GM12872 (cell line): ENCODE measurements at regions not wholly inside any gene's neighbourhood (a gene's known extent, or its start where the extent isn't known, plus 50 kb on each side); places are given as distances from the start of the nearest gene placed in this dataset.

Experiments
- TF ChIP-seq, protein P1 (sequence below): IDR thresholded peaks from 3 replicates; pipeline ENCODE4 v1.5.1; 2011; ENCODE audit warnings: low read depth, mild to moderate bottlenecking, low read length, moderate library complexity; ENCODE audit not compliant: insufficient read depth

DNA sequence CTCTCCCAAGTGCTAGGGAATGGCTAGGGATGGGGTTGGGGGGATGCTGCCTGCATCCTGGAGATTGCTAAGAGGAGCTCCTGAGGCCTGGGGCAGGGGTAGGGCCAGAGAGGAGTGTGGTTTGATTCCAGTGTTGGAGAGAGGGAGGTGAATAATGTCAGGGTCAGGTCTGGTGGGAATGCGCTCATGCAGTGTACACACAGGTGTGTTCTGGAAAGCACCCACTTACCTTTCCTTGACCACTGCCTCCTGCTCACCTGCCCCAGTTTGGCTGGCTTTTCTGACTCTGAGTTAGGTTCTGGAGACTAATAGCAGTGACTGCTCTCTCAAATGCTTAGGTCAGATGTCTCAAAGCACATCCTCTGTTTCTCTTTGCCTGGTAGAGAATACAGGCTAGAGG, 135.4 kb upstream of the BMPER start:
- TF ChIP-seq, protein P1, sequence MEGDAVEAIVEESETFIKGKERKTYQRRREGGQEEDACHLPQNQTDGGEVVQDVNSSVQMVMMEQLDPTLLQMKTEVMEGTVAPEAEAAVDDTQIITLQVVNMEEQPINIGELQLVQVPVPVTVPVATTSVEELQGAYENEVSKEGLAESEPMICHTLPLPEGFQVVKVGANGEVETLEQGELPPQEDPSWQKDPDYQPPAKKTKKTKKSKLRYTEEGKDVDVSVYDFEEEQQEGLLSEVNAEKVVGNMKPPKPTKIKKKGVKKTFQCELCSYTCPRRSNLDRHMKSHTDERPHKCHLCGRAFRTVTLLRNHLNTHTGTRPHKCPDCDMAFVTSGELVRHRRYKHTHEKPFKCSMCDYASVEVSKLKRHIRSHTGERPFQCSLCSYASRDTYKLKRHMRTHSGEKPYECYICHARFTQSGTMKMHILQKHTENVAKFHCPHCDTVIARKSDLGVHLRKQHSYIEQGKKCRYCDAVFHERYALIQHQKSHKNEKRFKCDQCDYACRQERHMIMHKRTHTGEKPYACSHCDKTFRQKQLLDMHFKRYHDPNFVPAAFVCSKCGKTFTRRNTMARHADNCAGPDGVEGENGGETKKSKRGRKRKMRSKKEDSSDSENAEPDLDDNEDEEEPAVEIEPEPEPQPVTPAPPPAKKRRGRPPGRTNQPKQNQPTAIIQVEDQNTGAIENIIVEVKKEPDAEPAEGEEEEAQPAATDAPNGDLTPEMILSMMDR: no peak

DNA sequence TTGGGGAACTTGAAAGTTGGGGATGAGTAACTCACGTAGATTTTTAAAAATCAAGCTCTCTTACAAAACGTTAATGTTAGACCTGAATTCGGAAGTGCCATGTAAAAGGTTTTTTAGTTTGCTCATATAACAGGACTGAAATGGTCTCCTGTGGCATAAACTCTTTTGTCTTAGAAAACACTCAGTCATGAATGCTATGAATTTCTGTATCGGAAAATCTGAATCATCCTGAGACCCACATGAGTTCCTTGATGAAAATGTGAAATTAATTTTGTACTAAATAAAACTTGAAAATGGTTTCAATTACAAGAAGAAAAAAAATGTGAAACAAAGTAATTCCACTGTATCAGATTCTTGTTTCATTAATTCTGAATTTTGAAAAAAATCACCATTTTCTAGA, 134.8 kb upstream of the BMPER start:
- TF ChIP-seq, protein P1: no peak

DNA sequence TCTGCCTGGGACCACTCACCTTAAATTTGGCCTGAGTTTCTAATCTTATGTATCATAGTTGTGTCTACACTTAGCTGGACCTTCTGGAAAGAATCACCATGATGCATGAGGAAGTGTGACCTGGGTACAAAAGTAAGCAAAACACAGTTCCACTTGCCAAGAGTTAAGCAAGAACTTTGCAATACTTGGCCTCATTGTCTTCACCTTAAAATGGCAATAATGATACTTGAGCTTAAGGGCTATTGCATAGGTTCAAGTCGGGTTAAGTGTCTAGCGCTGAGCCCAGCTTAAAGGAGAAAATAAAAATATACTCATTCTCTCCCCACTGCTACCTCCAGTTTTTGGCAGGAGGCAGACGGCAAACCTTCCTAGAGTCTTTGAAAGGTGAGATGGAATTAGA, 133.9 kb upstream of the BMPER start:
- TF ChIP-seq, protein P1: no peak

DNA sequence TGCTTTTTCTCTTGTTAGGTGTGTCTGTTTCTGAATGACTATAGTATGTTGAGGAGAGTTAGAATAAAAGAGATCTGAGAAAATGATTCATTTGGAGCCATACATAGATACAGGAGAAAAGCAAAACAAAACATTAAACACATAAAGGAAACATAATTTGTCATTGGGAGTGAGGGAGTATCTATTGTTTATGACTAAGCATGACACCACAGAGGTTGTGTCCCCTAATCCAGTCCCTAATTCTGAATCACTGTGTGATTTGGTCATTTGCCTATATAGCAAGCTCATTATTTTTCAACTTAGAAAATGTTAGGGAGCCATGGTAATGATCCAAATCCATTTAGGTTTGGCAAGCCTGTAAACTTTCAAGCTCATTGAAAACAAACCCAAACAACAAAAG, 132.3 kb upstream of the BMPER start:
- TF ChIP-seq, protein P1: no peak

DNA sequence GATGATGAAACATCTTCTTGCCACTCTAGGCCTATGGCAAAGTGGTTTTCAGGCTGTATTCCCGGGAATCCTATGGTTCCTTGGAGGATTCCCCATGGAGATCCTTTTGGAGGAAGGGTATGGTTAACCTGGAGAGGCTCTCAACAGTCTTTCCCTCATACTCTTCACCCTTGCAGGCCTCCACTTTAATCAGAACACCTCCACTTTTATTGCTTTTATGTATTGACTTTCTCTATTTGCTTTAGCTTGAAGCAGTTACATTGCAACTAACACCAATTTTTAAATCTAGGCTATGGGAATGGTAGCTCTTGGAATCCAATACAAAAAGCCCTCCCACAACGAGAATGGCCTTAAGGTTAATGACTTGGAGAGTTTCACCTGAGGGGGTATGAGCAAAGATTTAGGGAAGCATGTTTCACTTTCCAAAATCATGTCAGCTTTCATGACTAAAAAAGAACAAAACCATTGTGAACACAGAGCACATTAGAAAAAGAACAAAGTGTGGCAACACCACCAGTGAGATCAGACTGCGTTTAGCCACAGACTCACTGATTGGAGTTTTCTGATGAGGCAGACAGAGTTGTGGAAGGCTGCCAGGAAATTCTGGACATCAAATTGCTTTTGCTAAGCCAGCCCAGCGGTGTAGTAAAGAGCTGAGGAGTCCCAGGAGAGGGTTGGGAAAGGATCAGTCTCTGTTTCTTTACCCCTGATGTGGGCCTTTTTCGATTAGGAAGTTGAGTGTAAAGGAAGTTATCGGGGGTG, 130.4 kb upstream of the BMPER start:
- TF ChIP-seq, protein P1: no peak

DNA sequence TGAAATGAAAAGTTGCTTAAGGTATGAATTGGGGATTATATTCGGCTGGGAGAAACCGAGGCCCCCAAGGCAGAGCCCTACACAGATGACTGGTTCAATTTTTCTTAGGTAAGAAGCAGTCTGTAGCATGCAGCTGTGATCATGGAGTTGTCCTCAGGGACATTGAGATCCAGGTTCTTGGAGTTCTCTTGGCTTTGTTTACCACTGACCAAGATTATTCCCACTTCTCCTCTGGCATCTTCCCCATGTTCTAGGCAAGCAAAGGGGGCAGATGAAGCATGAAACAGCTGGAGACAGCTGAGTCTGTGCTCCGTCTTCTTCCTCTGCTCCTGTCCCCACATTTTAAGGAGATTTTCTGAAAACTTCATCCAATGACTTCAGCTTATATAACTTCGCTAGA, 129.5 kb upstream of the BMPER start:
- TF ChIP-seq, protein P1: no peak

DNA sequence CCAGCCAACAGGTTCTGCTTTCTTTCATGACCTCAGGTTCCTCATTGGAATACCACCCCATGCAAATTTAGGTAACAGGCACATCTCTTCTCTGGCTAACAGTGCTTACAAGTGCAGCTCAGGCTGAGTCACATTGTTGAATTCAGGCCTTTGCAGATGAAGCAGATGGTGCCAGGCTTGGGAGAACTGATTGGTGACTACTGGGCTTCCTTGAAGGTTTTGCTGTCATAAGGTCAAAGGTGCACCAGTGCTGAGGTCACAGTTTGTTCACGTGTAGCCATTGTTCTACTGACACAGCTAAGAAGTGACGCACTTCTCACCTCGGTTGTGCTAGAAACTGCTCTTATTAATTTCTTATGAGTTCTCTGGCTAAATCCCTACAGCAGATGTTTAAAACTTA, 128.6 kb upstream of the BMPER start:
- TF ChIP-seq, protein P1: no peak
